GM19372 (cell line): ENCODE measurements at regions not wholly inside any gene's neighbourhood (a gene's known extent, or its start where the extent isn't known, plus 50 kb on each side); places are given as distances from the start of the nearest gene placed in this dataset.
"Not testable (repeated sequence)": the region's sequence is repeated elsewhere in the genome, so short reads cannot be mapped to it uniquely, and the experiment has no call there.

ENCODE experiments used
- ATAC-seq: cut with Tn5 transposase; IDR thresholded peaks from one replicate; pipeline ENCODE4 v1.9.1; 2021; ENCODE audit warnings: mild to moderate bottlenecking, low read depth, moderate library complexity; ENCODE audit not compliant: unreplicated experiment

DNA sequence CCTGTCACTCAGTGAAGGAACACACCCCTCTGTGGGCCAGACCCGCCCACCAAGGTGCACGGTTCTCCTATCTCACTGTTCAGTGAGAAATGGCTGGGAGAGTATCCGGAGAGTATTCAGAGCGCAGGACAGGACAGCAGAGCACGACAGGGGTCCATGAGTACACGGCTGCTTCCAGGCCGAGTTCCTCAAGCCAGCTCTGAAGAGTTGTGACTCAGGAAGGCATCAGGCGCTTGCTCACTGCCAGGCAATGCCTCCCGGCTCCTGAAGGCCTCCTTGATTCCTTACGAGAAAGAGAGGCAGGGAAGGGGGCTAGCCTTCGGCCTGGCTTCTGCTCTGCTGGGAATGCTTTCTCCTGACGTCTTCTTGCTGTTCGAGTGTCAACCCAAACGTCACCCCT lies 132.1 kb upstream of the PPP1R26 start:
- ATAC-seq: no peak

GRCh38 chr9:135348076-135348787 lies 131.3 kb upstream of the PPP1R26 start:
- ATAC-seq: no peak

GRCh38 chr9:135348788-135349150 lies 130.8 kb upstream of the PPP1R26 start:
- no peak for ATAC-seq

- ATAC-seq: no peak
Measured at GRCh38 chr9:135349212-135350002, 130.2 kb upstream of the PPP1R26 start.

DNA sequence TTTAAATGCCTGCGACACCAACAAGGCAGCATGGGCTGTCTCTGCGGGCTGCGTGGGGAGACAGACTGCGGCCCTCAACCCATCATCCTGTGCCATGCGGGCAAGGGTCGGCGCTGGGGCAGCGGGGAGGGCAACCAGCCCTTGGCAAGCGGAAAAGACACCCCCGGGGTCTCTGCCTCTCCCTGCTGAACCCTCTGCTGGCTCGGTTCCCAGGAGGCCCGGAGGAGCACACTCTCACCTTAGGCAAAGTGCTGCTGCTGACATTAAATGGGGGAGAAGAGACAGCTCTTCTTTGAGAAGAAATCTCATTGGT lies 129.6 kb upstream of the PPP1R26 start:
- no peak for ATAC-seq

- ATAC-seq: no peak
Measured at GRCh38 chr9:135353935-135354334, 125.6 kb upstream of the PPP1R26 start.

GRCh38 chr9:135355521-135356011 lies 124.0 kb upstream of the PPP1R26 start:
- no peak for ATAC-seq

- no peak for ATAC-seq
Measured at GRCh38 chr9:135356021-135356420, 123.6 kb upstream of the PPP1R26 start.

- no peak for ATAC-seq
Measured at GRCh38 chr9:135356796-135357195, 122.8 kb upstream of the PPP1R26 start.

- ATAC-seq: no peak
Measured at GRCh38 chr9:135357863-135358551, 121.6 kb upstream of the PPP1R26 start.

DNA sequence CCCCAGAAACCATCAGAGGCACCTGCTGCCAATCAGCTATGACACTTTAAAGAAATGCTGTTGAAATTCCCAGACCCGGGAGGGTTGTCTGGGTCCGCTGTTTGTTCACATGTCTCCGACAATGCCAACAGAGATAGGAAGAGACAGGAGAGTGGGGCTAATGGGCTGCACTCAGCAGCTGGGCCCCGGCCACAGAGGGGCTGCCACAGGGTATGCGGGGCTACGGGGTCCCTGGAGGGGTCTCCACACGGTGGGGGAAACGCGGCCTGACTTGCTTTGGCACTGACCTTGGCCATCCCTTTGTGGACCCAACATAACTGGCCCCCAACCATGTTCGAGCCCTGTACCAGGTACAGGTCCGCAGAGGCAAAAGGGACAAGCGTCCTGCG lies 121.0 kb upstream of the PPP1R26 start:
- ATAC-seq: no peak

DNA sequence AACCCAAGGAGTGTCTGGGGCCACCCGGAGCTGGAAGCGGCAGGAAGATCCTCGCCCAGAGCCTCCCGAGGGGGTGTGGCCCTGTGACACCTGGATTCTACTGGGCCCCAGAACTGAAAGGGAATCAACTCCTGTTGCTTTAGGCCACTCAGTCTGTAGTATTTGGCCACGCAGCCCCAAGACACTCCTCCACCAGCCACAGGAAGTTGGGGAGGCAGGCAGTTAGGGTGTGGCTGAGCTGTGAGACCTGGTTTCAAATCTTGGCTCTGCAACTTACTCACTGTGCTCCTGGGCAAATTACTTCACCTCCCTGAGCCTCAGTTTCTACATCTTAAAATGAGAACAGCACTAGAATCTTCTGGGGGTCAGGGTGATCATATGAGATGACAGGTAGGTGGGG lies 119.8 kb upstream of the PPP1R26 start:
- no peak for ATAC-seq

- ATAC-seq: no peak
Measured at GRCh38 chr9:135360617-135361016, 119.0 kb upstream of the PPP1R26 start.

DNA sequence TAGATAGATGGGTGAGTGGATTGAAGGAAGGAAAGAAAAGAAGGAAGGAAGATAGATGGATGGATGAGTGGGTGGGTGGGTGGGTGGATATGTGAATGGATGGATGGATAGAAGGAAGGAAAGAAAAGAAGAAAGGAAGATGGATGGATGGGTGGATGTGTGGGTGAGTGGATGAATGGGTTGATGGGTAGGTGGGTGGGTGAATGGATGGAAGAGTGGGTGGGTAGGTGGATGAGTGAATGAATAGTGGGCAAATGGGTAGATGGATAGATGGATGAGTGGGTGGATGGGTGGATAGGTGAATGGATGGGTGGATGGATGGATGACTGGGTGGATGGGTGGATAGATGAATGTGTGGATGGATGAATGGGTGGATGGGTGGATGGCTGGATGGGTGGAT lies 117.9 kb upstream of the PPP1R26 start:
- ATAC-seq: not testable (repeated sequence)

DNA sequence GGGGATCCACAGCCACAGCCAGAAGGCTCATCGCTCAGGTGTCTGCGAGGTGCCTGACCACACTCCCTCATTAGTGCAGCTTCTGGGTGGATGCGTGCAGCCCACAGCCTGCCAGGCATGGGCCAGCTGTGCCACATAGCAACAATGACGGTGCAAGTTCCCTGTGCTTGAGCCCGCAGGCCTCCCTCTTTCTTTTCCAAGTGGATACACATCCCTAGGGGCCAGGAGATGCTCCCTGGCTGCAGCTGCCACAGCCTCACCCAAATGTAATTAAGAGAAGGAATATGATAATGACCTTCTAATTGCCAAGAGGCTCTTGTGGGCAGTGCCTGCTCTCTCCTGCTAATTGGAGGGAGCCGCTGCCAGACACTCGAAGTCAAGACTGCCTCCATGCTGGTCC lies 116.0 kb upstream of the PPP1R26 start:
- no peak for ATAC-seq

DNA sequence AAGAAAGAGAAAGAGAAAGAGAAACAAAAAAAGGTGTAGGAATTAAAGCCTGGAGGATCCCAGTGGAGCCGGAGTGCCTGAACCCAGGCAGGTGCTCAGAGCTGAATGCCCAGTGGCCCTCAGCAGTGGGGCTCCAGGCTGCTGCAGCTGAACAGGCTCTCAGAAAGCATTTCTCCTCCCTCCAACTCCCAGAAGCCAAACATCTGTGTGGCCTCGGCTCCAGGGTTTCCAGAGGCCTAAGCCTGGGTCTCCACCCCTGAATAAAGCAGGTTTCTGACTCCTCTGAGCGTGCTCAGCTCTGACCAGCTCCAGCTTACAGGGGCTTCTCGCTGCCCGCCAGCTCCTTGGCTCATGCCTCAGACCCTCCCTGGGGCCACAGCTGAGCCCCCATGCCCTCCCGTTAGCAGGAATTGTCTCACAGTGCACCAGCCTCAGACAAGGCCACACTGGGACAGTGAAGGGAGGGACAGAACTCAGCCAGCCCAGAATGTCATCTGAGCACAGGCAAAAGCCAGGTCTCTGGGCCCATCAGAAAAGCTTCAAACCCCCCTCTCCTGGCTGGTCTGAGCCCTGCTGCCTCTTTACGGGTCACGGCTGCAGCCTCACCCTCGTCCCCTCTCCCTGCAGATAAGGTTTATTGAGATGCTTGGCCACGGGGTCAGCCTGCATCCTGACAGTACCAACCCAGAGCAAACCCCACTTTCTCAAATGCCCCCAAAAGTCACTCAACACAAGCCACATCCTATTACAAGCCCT lies 114.4 kb upstream of the PPP1R26 start:
- no peak for ATAC-seq

DNA sequence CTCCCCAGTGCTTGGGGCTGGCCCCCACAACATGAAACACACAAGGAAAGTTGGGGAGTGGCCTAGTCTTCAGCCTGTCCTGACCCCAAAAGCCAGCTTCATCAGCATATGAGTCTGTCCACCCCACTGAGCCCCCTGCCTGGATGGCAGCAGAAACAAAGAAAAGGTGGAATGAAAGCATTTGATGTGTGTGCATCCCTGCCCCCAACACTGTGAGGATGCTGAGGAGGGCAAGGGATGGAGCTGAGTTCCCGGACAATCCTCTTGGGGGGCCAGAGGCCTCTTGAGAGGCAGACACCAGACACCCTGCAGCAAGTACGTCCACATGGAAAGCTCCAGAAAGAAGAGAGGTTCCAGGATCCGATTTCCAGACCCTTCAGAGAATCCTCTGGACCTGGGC lies 113.5 kb upstream of the PPP1R26 start:
- ATAC-seq: no peak

DNA sequence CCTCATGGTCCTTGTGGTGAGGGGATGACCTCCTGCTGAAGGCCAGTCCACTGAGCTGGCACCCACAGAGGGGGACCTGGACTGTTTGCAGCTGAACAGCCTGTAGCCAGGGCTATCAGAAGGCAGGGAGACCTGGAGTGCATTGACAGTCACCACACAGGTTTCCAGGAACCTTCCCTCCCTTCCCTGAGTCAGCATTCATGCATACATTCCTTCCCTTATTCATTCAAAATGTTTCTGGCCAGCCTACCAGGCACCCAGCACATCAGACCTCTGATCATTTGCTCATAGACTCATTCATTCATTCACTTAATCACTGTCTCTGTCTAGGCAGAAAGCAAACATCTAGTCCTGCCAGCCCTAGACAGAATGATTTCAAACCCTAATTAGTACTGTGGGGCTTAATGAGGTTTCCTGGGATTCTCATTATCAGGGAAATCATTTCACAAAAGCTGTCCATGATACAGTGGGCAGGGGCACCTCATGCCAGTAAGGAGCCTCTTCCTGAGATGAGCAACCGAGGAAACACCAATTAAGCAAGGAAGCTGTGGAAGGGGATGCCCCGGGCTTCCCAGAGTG lies 110.1 kb upstream of the PPP1R26 start:
- ATAC-seq: no peak

- no peak for ATAC-seq
Measured at GRCh38 chr9:135370411-135371375, 108.9 kb upstream of the PPP1R26 start.
